Trophoblast cell (in vitro differentiated cells and primary cell): ENCODE measurements at regions not wholly inside any gene's neighbourhood (a gene's known extent, or its start where the extent isn't known, plus 50 kb on each side); places are given as distances from the start of the nearest gene placed in this dataset.
A peak's percentile ranks its signal among the peaks of the same experiment; 100 is the strongest.

Source experiments
- DNase-seq, 2 donors: peaks; one replicate each; pipeline ENCODE4 v3.0.0-alpha.2; 2016
- H2AFZ ChIP-seq: 2 replicates; pipeline ENCODE4 v1.6.1; 2013; ENCODE audit warnings: low read length, moderate library complexity, mild to moderate bottlenecking; ENCODE audit not compliant: insufficient read depth, poor library complexity
- H2AK5ac ChIP-seq: 2 replicates; pipeline ENCODE4 v1.6.1; 2013; ENCODE audit warnings: mild to moderate bottlenecking, low read length
- H2BK120ac ChIP-seq: 2 replicates; pipeline ENCODE4 v1.6.1; 2013; ENCODE audit warnings: low read length, mild to moderate bottlenecking, moderate library complexity; ENCODE audit not compliant: insufficient read depth, poor library complexity
- H2BK12ac ChIP-seq: 2 replicates; pipeline ENCODE4 v1.6.1; 2013; ENCODE audit warnings: mild to moderate bottlenecking, low read length, moderate library complexity
- H2BK5ac ChIP-seq: 2 replicates; pipeline ENCODE4 v1.6.1; 2013; ENCODE audit warnings: low read length, low read depth, moderate library complexity, mild to moderate bottlenecking; ENCODE audit not compliant: poor library complexity
- H3K14ac ChIP-seq: 2 replicates; pipeline ENCODE4 v1.6.1; 2013; ENCODE audit warnings: mild to moderate bottlenecking, low read length
- H3K18ac ChIP-seq: 2 replicates; pipeline ENCODE4 v1.6.1; 2013; ENCODE audit warnings: mild to moderate bottlenecking, low read length
- H3K23ac ChIP-seq: 2 replicates; pipeline ENCODE4 v1.6.1; 2013; ENCODE audit warnings: low read length
- H3K27ac ChIP-seq: 2 replicates; pipeline ENCODE4 v1.5.1; 2013; ENCODE audit warnings: low read depth, mild to moderate bottlenecking, inconsistent platforms, low read length, moderate library complexity
- H3K27me3 ChIP-seq: 2 replicates; pipeline ENCODE4 v1.6.1; 2013; ENCODE audit warnings: inconsistent platforms, mild to moderate bottlenecking, low read length, moderate library complexity; ENCODE audit not compliant: insufficient read depth
- H3K36me3 ChIP-seq, 2 experiments: 1 replicate in 1 of 2; 2 replicates in 1 of 2; pipeline ENCODE4 v1.6.1; 2013; ENCODE audit warnings: low read length in 2 of 2, mild to moderate bottlenecking in 2 of 2, moderate library complexity in 1 of 2; ENCODE audit not compliant: insufficient read depth in 2 of 2, control insufficient read depth in 1 of 2
- H3K4ac ChIP-seq: 2 replicates; pipeline ENCODE4 v1.6.1; 2013; ENCODE audit warnings: low read depth, mild to moderate bottlenecking, low read length, moderate library complexity
- H3K4me1 ChIP-seq, 2 experiments: 1 replicate in 1 of 2; 2 replicates in 1 of 2; pipeline ENCODE4 v1.6.1; 2013; ENCODE audit warnings: low read length in 2 of 2, mild to moderate bottlenecking in 2 of 2, moderate library complexity in 1 of 2; ENCODE audit not compliant: insufficient read depth in 2 of 2, control insufficient read depth in 1 of 2
- H3K4me2 ChIP-seq: 2 replicates; pipeline ENCODE4 v1.6.1; 2013; ENCODE audit warnings: inconsistent platforms, mild to moderate bottlenecking, low read length, moderate library complexity
- H3K4me3 ChIP-seq: 2 replicates; pipeline ENCODE4 v1.5.1; 2013; ENCODE audit warnings: mild to moderate bottlenecking, low read depth, low read length, inconsistent platforms
- H3K79me1 ChIP-seq: one replicate; pipeline ENCODE4 v1.6.1; 2013; ENCODE audit warnings: low read length
- H3K79me2 ChIP-seq: 2 replicates; pipeline ENCODE4 v1.6.1; 2013; ENCODE audit warnings: low read length, mild to moderate bottlenecking; ENCODE audit not compliant: control insufficient read depth, insufficient read depth, poor library complexity
- H3K9ac ChIP-seq: 2 replicates; pipeline ENCODE4 v1.6.1; 2013; ENCODE audit warnings: mild to moderate bottlenecking, low read length
- H3K9me3 ChIP-seq: 2 replicates; pipeline ENCODE4 v1.6.1; 2013; ENCODE audit warnings: low read depth, mild to moderate bottlenecking, control low read depth, inconsistent platforms, low read length; ENCODE audit not compliant: insufficient read depth
- H4K12ac ChIP-seq: 2 replicates; pipeline ENCODE4 v1.6.1; 2013; ENCODE audit warnings: low read depth, mild to moderate bottlenecking, low read length, moderate library complexity
- H4K8ac ChIP-seq: 2 replicates; pipeline ENCODE4 v1.6.1; 2013; ENCODE audit warnings: low read depth, mild to moderate bottlenecking, low read length, moderate library complexity
- H4K91ac ChIP-seq: one replicate; pipeline ENCODE4 v1.6.1; 2013; ENCODE audit warnings: low read depth, mild to moderate bottlenecking, low read length, moderate library complexity
- WGBS: extraction: QIAGEN DNeasy Blood & Tissue Kit; methylation state at CpG from one replicate; pipeline ENCODE4 v1.1.7; 2013; ENCODE audit warnings: missing lambda C conversion rate; ENCODE audit not compliant: insufficient read length, insufficient coverage; ENCODE audit errors: extremely low coverage; 5-methylcytosine and 5-hydroxymethylcytosine counted together

DNA sequence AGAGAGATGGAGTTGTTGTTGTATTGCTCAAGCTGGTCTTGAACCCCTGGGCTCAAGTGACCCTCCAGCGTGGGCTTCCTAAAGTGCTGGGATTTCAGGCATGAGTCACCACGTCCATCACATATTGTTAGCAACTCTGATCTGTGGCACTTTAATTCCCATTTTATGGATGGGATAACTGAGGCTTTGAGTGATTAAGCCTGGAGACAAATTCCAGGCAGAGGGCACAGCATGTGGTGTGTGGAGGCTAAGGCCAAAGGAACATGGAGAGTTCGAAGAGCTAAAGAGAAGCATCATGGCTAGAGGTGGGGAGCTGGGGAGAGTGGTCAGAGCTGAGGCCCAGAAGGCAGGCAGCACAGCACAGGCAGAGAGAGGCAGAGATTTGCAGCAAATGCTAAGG, 458.4 kb downstream of the XPNPEP1 start:
- Histone ChIP-seq H4K12ac (no peak overlapping the region), H3K79me1 (no peaks in the 10 kb centered on the region), H2BK5ac (no peak overlapping the region), H4K91ac (no peak overlapping the region), H2AK5ac (no peak overlapping the region), H3K36me3 (no peaks in the 10 kb centered on the region), H3K4me1 (no peaks in the 10 kb centered on the region), H3K4ac (no peak overlapping the region), H2BK12ac (no peak overlapping the region), H3K27ac (no peak overlapping the region), H3K27me3 (no peaks in the 10 kb centered on the region), H3K4me3 (no peak overlapping the region), H3K79me2 (no peaks in the 10 kb centered on the region), H3K18ac (no peak overlapping the region), H4K8ac (no peak overlapping the region), H3K14ac (no peak overlapping the region), H3K4me2 (no peak overlapping the region), H2BK120ac (no peak overlapping the region), H3K9me3 (no peaks in the 10 kb centered on the region), H2AFZ (no peak overlapping the region), H3K9ac (no peak overlapping the region), H3K23ac (no peak overlapping the region)
- no peak for DNase-seq
- no CpG with 5 or more reads among the region's 3 CpGs for WGBS

DNA sequence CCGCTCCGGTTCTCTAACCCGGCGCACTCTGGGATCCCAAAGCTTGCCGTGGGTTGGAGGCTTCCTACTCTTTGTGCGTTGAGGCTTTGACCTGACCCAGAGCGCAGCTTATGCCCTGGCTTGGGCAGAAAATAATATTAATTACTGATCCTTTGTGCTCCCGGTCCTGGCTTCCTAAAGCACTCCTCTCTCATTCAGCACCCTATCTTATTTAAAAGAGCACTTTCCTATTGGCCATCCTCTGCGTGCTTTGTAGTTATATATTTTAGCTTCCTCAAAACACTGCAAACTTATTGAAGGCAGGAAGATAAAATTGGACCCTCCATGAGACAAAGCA, 466.0 kb downstream of the XPNPEP1 start:
- Histone ChIP-seq H3K79me2 (no peaks in the 10 kb centered on the region), H3K14ac (no peak overlapping the region), H3K79me1 (no peaks in the 10 kb centered on the region), H3K4ac (no peak overlapping the region), H3K9ac (no peak overlapping the region), H2BK5ac (no peak overlapping the region), H3K23ac (no peak overlapping the region), H3K9me3 (peaks cover 3% of the 10 kb centered on the region), H3K27ac (no peak overlapping the region), H2BK12ac (no peak overlapping the region), H3K4me3 (peak overlapping the region; percentile 67), H3K27me3 (peaks cover 21% of the 10 kb centered on the region), H3K4me2 (peak overlapping the region; percentile 95), H4K8ac (no peak overlapping the region), H4K91ac (no peak overlapping the region), H2AFZ (peak overlapping the region; percentile 45), H2BK120ac (no peak overlapping the region), H2AK5ac (no peak overlapping the region), H3K18ac (no peak overlapping the region), H3K36me3 (no peaks in the 10 kb centered on the region), H3K4me1 (no peaks in the 10 kb centered on the region), H4K12ac (no peak overlapping the region)
- WGBS: no CpG with 5 or more reads among the region's 9 CpGs
- DNase-seq: no peak

DNA sequence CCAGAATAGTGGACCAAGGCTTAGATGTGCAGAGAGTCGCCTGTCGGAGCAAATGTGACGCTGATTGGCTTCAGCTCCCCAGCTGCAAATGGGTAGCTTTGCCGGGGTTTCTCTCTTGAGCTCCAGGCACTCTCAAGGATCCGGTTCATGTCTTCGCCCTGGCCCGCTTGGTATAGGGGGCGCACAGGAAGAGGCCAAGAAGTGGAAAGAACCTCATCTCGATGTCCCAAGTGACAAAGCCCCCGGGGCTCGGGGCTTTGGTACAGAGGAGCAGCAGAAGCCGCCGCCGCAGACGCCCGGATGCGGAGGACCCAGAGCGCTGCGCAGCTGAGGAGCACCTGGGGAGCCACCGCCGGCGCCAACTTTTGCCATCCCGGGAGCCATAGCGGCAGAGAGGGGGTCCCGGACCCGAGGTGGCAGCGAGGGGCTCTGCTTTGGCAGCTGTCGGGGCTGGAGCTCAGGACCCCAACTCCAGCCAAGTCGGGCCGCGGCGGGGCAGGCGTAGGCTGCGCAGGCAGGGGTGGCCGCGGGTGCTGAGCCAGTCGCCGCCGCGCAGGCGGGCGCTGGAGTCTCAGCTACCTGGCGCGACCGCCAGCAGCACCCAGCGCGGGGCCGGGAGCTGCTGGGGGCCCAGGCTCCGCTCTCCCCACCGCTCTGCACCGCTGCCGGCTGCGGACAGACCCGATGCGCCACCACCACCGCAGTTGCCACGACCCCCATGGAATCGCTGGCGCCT, 466.6 kb downstream of the XPNPEP1 start:
- Histone ChIP-seq H4K8ac (no peak overlapping the region), H3K4me3 (peak overlapping the region; percentile 67), H2BK5ac (no peak overlapping the region), H3K79me1 (no peaks in the 10 kb centered on the region), H3K14ac (no peak overlapping the region), H3K79me2 (no peaks in the 10 kb centered on the region), H3K27ac (no peak overlapping the region), H3K23ac (no peak overlapping the region), H3K4me1 (no peaks in the 10 kb centered on the region), H2BK12ac (no peak overlapping the region), H3K18ac (no peak overlapping the region), H2BK120ac (no peak overlapping the region), H3K9me3 (peaks cover 3% of the 10 kb centered on the region), H3K4me2 (peak overlapping the region; percentile 95), H3K9ac (no peak overlapping the region), H3K4ac (no peak overlapping the region), H4K12ac (no peak overlapping the region), H4K91ac (no peak overlapping the region), H3K27me3 (peaks cover 21% of the 10 kb centered on the region), H2AK5ac (no peak overlapping the region), H2AFZ (peak overlapping the region; percentile 45), H3K36me3 (no peaks in the 10 kb centered on the region)
- no CpG with 5 or more reads among the region's 59 CpGs for whole genome bisulfite sequencing
- DNase-seq: no peak

DNA sequence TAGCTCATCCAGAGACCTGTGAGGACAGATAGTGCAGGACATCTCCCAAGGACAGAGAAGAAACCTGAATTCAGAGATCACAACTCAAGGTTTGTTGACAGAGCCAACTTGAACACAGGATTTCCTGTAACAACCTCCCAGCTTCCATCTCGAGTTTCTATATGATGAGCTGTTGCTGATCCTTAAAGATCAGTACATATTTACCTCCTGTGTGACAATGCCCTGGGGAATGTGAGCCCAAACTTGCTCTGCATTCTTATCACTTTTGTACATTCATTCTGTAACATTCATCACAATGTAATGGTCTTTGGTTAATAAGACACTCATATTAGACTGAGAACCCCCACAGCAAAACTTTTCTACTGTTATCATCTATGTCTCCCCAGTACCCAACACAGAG, 468.6 kb downstream of the XPNPEP1 start:
- H3K18ac ChIP-seq: no peak overlapping the region
- DNase-seq: peak in 1 of 2 donors; percentile 7
- H4K12ac ChIP-seq: no peak overlapping the region
- H3K4me3 ChIP-seq: no peak overlapping the region
- H2AFZ ChIP-seq: no peak overlapping the region
- peaks cover 21% of the 10 kb centered on the region for H3K27me3 ChIP-seq
- H2BK5ac ChIP-seq: no peak overlapping the region
- no peak overlapping the region for H3K14ac ChIP-seq
- peaks cover 3% of the 10 kb centered on the region for H3K9me3 ChIP-seq
- no peak overlapping the region for H2BK12ac ChIP-seq
- no peaks in the 10 kb centered on the region for H3K4me1 ChIP-seq
- H3K27ac ChIP-seq: no peak overlapping the region
- no peaks in the 10 kb centered on the region for H3K36me3 ChIP-seq
- no peak overlapping the region for H2BK120ac ChIP-seq
- WGBS: no CpG with 5 or more reads among the region's 1 CpG
- H4K8ac ChIP-seq: no peak overlapping the region
- H3K79me1 ChIP-seq: no peaks in the 10 kb centered on the region
- no peak overlapping the region for H3K23ac ChIP-seq
- H3K9ac ChIP-seq: no peak overlapping the region
- H3K4me2 ChIP-seq: no peak overlapping the region
- H3K4ac ChIP-seq: no peak overlapping the region
- no peaks in the 10 kb centered on the region for H3K79me2 ChIP-seq
- H4K91ac ChIP-seq: no peak overlapping the region
- H2AK5ac ChIP-seq: no peak overlapping the region
